HG02885 (cell line): ENCODE measurements at regions not wholly inside any gene's neighbourhood (a gene's known extent, or its start where the extent isn't known, plus 50 kb on each side); places are given as distances from the start of the nearest gene placed in this dataset.

Source experiments
- ATAC-seq: cut with Tn5 transposase; IDR thresholded peaks from one replicate; pipeline ENCODE4 v1.9.1; 2021; ENCODE audit warnings: mild to moderate bottlenecking; ENCODE audit not compliant: unreplicated experiment, poor library complexity

- ATAC-seq: no peak
Measured at GRCh38 chr15:46177219-46177618, 542.4 kb downstream of the SQOR start.

DNA sequence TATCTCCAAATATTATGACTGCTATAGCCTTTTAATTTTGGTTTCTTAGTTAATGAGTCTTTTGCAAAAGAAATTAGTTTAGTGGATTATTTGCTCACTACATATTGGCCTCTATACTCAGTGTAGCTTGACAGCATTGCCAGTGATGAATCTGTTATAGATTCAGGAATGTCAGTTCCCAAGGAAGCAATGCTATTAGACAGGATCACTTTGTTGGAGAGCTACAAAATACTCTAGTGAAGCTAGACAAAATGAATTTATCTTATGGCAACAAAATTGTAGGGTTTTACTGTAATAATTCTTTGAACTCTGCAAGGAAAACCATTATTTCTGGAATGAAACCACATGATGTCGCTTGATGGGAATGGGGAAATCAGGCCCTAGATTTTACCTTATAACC, 543.3 kb downstream of the SQOR start:
- no peak for ATAC-seq

DNA sequence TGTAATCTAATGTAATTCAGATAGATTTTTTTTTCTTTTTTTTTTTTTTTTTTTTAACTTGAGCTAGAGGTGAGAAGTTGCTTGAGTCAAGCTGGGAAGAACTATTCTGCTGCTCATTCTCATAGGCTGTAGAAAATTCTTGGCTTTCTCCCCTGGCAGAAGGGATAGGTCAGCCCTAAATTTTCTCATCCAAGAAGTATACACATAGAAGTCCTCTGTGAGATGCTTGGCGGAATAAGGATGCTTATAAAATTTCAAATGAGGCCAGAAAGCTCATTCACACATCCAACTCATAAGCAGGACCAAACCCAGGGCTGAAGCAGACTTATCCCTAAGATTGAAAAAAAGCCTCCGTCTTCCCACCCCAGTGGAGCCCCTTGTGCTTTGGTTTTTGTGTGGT, 572.5 kb downstream of the SQOR start:
- no peak for ATAC-seq

GRCh38 chr15:46213551-46213950, 578.7 kb downstream of the SQOR start:
- no peak for ATAC-seq

DNA sequence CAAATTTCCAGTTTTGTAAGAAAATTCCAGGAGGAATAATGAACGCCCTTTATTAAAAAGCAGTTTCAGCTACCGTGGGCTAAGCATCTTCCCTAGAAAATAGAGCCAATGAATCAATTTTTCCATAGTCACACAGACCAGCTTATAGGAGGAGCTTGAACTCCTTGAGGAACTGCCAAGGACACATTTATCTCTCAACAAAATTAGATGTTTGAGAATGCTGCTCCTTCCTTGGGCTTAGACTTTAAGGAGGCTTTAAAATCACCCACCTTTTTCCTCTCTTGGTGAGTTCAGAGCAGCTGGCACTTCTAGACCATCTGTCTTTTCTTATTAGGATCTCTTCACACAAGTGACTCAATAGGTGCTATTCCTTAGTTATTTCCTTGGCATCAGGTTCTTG, 588.0 kb downstream of the SQOR start:
- no peak for ATAC-seq

GRCh38 chr15:46229263-46229662, 594.4 kb downstream of the SQOR start:
- no peak for ATAC-seq

GRCh38 chr15:46231786-46232185, 597.0 kb downstream of the SQOR start:
- ATAC-seq: no peak

- no peak for ATAC-seq
Measured at GRCh38 chr15:46232471-46232870, 597.6 kb downstream of the SQOR start.

- no peak for ATAC-seq
Measured at GRCh38 chr15:46242935-46243334, 608.1 kb downstream of the SQOR start.

- ATAC-seq: no peak
Measured at GRCh38 chr15:46251903-46252302, 617.1 kb downstream of the SQOR start.

DNA sequence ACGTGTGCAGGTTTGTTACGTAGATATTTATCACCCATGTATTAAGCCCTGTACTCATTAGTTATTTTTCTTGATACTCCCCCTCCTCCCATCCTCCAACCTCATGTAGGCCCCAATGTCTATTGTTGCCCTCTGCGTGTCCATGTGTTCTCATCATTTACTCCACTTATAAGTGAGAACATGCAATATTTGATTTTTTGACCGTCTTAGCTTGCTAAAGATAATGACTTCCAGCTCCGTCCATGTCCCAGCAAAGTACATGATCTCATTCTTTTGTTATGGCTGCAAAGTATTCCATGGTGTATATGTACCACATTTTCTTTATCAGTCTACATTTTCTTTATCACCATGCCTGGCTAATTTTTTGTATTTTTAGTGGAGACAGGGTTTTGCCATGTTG, 623.2 kb downstream of the SQOR start:
- ATAC-seq: no peak

GRCh38 chr15:46260937-46261336, 626.1 kb downstream of the SQOR start:
- no peak for ATAC-seq

DNA sequence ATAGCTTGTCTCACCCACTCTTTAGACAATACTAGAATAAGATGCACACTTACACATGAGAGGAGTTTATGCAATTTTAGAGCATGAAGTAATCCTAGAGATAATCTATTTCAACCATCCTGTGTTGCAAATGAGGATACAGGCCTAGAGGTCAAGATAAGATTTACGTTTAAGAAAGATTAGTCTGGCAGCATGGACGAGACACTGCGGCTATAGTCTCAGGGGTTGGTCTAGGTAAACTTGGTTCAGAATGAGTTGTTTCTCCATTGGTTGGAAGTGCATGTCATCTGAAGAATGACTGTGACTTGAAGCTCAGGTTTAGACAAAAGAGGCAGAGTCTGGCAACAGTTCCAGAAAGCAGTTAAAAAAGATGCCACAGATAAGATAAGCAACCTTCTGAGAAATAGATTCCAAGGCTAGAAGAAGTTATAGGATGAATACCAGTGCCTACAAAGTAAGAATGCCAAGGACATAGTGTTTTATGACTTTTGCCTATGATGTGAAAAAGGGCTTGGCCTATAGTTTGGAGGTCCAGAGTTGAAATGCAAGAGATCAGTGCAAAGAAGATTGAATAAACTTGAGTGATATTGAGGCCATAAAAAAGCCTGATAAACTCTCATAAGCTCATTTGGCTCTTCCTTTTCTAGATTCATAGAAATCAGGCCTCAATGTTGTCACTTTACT, 631.0 kb downstream of the SQOR start:
- no peak for ATAC-seq

DNA sequence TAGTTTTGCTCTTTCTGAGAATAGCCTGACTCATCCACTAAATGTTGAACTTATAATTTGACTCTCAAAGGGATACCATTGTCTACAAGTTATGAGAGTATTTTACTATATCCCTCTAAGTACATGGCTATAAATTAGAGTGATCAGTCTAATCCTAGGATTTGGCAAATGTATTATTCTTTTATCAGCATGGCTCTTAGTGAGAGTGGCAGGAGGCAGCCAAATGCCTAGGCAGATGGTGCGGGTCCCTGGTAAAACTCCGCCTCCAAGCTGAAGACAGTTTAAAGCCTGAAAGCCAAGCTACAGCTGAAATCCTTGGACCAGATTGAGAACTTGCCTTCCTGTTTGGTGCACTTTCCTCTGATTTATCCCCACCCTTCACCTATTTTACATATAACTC, 631.8 kb downstream of the SQOR start:
- no peak for ATAC-seq

GRCh38 chr15:46270481-46271147, 635.8 kb downstream of the SQOR start:
- no peak for ATAC-seq

DNA sequence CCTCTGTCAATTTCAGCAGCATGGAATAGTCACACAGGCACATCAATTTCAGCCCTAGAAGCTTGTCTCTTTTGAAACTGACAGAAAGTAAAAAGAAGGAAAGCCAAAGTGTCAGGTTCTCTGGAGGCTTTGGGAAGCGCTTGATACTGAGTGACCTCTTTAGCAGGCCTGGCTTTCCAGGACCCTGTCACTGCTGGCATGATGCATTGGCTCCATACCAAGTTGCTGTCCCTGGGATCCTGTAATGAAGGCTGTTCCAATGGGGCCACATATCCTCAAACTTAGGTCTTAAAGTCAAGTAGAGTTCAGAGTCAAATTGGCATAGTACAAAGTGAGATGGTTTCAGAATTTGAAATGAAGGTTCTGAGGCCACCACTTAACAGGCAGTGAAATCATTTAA, 640.9 kb downstream of the SQOR start:
- no peak for ATAC-seq

DNA sequence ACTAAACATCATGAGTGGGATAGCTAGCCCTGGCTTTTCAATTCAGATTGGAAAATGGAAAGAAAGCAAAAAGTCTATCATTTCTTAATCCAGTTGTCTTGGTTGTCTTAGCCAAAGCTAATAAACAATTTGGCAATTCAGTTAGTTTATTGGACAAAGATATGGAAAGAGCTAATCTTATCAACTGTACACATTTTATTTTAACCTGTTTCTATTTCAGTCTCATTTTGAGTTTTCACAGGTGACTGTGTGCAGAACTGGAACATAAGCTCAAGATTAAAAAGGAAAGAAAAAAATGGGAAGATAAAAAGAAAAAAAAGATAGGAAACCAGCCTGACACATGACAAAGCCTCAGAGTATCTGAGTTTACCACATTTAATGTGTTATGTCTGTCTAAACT, 642.6 kb downstream of the SQOR start:
- ATAC-seq: no peak

DNA sequence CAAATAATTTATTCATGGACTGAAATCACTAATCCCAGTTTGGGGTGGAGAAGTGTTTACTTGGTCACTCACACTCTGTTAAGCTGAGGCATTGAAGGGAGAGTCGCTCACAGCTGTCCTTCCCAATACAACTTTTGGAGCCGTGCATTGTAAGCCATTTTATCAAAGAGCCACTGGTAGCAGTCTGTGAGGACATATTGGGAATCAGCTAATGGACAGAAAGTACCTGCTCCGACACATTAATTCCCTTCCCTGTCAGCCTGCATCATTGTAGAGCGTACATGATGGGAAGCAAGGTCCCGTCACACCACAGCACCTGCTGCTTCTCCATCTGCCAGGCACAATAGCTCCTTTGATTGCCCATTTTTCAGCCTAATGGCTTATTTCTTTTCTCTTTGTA, 643.2 kb downstream of the SQOR start:
- no peak for ATAC-seq

DNA sequence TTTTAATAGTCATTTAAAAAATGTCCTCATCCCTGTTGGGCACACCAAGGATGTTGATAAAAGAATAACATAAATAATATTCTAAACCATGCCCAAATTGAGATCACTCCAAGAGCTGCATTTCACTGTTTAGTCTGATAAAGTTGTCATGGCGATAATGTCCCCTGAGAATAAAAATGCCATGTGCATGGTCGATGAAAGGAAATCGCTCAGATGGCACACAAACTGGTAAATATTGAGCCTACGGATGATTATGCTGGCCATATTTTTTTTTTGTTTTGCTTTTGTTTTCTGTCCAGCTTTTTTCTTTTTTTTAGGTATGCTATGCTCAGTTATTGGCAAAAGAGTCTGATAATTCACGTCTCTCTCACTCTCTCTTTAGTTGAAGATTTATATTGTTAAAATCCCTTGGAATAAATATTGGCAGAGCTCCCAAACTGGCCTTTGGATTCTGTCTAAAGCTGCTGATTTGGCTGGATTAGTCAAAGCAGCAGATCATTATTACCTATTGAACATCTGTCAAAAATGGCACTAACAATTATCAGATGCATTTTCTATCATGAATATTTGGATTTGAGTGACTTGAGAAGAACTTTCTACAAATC, 643.8 kb downstream of the SQOR start:
- no peak for ATAC-seq

DNA sequence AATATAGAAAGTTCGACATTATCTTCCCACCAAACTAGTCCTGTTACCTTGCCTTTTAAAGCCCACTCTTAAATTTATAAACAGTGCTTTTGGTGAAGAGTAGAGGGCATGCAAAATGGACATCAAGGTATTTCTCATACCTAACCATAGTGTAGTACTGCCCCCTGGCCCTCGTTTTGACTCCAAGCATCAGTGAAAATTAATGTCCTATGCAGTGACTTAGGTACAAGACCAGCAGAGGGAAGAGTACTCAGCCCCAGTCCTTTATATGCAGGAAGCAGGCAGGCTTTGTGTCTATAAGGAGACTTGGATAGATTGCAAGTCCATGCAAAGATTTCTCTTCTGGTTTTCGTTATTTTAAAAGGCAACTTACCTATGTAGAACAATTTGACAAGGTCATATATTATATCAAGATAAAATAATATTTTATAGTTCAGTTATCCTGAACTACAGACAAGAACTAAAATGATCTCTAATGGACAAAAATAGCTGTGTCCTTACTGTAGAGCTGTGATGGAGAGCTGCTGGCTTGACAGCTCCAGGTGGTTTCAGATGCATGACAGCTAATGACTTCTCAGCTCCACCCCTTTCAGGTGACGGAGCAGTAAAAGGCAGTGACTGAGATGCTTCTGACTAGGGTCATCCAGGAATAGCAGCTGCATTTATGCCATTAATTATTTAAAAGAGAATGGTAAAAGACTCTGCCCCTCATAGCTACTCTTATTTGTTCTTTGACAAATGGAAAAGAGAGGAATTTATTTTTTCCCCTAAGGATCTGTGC, 646.1 kb downstream of the SQOR start:
- no peak for ATAC-seq

GRCh38 chr15:46293550-46293949, 658.7 kb downstream of the SQOR start:
- ATAC-seq: no peak
